HG03039 (cell line): ENCODE measurements at regions not wholly inside any gene's neighbourhood (a gene's known extent, or its start where the extent isn't known, plus 50 kb on each side); places are given as distances from the start of the nearest gene placed in this dataset.

ENCODE experiments used
- ATAC-seq: cut with Tn5 transposase; IDR thresholded peaks from one replicate; pipeline ENCODE4 v1.9.1; 2021; ENCODE audit warnings: mild to moderate bottlenecking, moderate library complexity; ENCODE audit not compliant: unreplicated experiment

DNA sequence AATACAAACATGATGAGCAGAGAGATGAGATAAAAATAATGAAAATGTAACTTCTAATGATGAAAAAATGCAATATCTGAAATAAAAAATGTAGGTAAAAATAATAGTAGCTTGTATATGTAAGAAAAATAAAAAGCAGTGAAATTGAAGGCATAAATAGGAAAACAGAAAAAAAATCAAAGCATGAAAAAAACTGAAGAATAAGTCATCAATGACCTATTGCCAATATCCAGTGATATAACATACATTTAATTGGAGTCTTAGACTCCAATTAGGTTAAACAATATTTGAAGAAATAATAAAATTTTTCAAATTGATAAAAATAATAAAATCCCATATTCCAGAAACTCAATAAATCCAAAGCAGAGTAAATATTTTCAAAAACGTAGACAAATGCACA lies 114.0 kb upstream of the HDGFL1 start:
- no peak for ATAC-seq

DNA sequence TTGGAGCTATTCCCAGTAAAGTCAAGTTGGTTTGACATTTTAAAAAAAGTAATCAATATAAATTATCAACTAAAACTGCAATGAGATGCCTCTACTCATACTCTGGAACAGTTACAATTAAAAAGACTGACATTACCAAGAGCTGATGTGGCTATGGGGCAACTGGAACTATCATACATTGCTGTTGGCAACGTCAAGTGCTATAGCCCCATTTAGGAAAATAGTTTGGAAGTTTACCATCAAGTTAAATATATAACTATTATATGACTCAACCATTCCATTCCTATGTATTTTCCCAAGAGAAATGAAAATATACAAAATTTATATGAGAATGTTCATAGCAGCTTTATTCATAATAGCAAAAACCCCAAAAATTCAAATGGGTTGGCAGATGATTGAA lies 111.4 kb upstream of the HDGFL1 start:
- no peak for ATAC-seq

DNA sequence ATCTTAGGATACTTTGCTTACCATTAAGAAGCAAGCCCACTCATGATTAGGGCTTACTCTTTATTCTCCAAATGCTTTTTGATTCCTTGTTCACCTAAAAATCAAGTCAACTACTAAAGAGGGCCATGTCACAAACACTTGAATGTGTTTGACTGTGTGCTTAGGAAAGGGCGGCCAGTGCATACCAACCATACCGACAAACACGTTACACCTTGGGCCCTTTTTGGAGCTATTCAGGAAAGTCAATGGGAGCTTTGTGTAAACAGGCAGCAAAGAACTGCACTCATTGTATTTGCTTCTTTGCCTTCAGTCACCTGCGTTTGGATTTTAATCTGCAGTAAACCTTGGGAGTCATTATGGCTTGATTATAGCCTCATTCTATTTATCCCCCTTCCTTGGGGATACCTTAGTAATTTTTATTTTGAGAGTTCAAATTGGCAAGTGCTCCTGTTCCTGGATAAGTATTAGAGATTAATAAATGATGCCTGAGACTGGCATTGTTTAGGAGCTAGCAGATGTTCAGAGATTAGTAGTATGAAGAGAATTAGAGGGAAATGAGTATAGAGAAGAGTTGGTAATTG lies 102.6 kb upstream of the HDGFL1 start:
- no peak for ATAC-seq

DNA sequence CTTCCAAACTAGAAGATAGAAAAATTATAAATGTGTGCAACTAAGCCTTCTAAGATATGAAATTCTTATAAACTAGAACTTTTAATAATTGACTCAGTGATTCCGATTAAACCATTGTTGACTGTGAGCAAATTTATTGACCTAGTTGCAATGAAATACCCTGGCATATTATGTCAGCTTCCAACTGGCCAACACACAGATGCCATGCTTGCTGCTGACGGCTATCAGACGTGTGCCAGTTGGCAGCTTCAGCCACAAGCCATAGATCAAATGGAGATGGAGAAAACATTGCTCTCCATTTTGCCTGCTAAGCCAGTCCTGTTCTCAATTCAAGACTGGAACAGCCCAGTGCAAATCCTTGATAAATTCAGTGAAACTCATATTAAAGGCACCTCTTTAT lies 101.7 kb upstream of the HDGFL1 start:
- no peak for ATAC-seq

DNA sequence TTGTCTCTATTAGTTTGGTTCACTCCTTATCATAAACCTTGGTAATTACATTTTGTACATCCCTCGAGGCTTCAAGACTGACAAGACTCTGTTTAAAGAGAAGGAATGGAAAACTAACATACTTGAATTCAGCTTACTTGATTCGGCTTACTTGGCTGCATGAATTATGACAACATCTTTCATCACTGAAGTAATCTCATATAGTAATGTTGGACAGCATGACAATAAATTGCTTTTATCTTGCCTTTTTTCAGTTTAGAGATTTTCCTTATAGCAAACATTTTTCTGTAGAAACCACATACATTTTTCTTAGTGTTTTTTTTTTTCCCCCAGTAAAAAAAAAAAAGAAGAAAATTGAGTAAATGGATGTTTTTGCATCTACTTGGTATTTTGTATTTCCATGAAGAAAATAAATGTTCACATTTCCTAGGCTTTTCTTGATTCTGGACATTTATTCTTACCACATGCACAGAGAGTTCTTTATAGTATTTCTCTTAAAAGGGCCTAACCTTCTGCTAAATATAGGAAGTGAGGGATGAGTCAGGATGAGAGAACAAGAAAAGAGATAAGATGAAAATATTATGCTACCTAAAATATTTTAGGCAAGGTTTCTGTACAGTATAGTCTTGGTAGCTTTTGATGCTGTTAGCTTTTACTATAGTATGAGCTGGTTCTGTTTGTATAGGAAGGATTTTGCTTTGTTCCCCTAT lies 101.0 kb upstream of the HDGFL1 start:
- no peak for ATAC-seq

DNA sequence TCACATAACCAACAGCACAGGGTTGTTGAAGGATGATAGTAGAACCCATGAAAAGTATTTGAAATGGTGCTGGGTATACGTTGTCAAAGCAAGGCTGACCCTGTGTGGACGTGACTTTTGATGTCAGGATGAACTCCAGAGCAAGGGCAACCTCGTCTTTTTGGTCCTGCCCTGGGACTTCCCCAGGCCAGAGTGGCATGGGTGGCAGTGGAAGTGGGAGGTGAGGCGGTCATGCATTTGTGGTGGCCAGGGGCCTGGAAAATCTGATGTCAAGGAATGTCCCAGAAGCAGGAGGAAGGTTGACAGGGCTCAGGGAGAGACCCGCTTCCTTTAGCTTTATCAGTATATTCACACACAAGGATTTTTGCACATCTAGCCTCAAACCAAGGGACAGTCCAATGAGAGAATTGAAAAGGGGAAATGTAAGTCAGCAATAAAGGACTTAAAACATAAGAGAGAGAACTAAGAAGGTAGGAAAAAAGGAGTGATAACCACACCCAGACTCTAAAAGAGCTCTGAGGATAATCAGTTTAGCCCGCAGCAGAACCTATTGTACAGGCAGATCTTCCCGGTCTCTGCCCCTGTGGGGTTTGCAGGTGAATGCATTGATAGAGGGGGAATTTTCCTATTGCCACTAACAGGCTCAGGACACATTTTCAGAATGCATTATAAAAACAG lies 98.8 kb upstream of the HDGFL1 start:
- ATAC-seq = no peak

DNA sequence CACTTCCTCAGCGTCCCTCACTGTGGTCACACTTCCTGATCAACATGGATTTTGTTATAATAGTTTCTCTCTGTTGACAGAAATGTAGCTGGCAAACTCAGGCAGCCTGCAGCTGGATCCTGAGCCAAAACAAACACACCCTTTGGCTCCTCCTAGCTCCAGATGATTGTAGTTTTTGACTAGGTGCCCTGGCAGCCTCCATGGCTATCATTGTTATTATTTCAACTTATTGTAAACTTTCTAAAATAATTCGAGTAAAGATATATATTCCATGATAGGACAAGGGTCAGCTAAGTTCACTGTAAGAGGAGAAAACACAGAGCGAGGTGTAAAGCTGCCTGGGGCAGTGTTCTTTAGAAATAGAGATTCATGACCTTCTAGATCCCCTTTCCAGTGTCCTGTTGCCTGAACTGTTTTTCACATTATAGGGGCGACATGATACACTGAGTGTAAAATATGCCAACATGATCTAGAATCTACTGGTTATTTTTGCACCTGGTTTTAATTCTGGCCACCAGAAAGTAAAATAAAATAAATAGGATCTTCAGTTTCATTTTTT lies 98.2 kb upstream of the HDGFL1 start:
- no peak for ATAC-seq

DNA sequence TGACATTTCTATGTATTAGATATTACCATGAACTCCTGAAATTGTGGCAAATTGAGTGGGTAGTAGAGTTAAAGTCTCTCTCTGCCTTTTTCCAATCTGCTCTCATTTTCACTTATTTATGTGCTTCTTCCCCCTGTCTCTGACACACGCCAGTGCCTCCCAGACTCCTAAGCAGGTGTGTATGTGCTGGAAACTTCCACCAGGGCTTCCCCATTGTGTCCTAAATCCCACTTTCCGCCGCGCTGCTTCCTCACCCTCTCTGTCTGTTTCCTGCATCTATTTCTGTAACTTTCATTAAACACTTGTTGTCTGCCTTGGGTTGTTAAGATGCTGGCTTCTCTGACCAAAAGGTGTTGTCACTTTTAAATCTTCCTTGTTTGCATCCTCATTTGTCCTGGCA lies 97.6 kb upstream of the HDGFL1 start:
- no peak for ATAC-seq

DNA sequence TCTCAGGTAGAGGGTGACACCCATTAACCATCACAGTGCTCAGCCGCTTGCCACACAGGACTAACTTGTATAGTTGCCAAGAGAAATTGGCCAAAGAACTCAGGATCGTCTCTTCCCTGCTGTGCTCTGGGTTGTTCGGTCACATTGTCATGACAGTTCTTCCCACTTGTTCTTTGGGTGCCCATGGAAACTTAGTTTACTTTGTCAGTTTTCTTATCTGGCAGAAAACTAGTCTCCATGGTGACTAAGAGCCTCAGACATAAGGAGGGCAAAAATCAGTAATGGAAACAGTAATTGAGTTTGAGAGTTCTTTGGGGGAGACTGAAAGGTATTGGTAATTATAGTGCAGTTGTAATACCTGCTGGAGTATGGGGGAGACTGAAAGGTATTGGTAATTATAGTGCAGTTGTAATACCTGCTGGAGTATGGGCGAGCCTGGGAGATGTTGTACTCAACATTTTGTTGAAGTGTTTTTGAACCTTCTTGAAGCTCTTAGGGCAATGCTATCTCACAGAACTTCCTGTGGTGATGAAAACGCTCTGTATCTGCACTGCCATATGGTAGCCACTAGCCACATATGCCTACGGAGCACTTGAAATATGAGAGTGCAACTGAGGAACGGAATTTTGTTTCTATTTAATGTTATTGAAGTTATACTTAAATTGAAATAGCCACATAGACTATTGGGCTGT lies 95.2 kb upstream of the HDGFL1 start:
- ATAC-seq = no peak

DNA sequence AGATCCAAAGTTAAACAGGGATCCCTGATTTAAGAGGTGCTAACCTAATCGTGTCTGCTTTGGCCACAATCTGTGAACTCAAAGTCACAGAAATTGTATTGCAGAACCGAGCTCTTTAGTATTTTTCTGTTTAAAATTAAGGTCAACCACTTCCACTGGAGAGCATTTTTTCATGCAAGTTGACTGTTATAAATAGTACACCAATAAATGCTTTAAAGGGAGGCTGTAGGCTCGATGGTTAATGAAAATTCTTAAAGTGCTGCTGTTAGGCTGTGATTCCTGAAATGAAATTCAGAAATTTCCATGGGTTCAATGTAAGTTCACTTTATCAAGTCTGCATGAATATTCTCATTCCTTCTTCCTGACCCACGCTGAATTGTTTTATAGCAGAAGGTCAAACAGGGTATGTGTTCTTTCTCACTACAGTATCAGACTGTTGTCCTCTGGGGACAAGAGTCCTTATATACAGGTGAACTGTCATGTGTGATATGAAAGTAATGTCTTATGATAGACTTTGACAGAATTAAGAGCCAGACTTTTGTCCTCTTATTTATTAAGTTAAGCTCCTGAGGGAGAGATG lies 92.5 kb upstream of the HDGFL1 start:
- ATAC-seq = no peak

DNA sequence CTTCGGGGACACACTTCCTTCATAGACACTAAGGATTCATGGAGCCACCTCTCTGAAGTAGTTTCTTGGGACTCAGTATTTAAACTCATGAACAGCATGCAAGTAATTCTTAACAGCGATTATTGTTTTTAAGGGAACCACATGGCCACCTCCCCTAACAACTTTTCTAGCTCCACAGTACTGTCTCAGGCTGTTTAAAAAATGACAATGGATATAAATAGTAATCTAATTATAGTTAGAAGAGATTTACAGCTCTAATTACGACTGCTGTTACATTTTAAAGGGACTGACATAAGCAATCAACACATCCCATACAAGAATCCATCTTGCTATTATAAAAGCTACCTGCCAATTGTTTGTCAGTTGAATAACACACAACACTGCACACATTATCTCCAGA lies 72.1 kb upstream of the HDGFL1 start:
- no peak for ATAC-seq

DNA sequence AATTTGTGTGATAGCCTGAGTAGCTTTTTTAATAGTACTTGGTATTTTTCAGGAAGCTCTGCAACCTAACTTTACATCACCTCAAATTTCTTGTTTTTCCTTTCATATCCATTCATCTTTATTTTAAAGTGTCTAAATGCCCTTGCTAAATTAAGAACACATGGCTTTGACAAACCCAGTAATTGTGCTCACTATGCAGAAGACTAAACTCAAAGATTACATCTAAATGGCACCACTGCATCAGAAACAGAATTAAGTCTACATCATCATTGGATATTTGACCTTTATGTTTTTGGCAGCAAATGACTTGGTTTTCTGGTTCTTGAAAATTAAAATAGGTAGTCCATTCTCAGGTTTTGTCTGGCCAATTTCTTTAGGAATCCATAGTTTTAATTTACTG lies 69.6 kb upstream of the HDGFL1 start:
- no peak for ATAC-seq

DNA sequence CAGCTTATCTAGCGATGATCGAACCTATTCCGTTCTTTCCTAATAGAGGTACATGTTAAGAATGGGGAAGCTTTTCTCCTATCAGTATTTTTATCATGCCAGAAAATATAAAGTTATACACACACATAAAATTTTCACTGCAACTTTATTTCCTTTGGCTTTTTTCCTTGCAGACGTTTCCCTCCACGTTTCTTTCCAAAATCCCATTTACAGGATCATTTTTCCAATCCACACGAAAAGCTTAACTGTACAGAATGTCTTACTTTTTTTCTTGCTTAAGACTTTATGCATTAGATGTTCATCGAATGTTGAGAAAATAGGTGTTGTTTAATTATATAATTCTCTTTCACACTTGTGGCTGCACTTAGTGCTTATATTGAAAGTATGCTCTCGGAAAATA lies 62.9 kb upstream of the HDGFL1 start:
- no peak for ATAC-seq

DNA sequence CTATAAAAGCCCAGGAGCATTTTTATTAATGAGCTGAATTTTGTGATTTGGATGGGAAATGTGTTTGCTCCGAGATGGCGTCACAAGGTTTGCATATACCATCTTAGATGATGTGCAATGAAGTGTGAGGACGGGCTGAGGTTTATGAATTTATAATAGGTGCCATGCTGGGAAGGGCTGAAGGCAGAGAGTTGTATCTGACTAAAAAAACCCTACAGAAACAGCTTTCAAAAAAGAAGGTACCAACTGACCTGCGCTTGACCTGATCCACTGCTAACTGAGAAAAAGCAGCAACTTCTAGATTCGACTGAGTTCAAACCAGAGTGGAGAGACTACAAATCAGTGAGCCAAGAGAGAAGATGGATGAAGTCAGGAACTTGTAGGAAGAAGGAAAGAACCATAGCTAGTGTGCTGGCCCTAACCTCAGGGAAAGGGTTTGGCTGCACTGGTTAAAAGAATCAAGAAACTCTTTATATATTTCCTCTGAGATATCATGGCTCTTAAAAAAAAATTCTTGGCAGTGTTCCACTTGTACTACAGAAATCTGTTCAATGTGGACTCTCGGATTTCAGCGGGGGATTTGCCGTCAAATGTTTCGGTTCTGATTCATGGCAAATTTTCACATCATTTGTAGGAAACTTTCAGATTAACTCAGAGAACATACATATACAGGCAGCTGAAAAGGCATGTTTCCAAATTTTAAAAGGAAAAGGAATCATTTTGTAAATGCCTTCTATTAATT lies 56.5 kb upstream of the HDGFL1 start:
- ATAC-seq = no peak

DNA sequence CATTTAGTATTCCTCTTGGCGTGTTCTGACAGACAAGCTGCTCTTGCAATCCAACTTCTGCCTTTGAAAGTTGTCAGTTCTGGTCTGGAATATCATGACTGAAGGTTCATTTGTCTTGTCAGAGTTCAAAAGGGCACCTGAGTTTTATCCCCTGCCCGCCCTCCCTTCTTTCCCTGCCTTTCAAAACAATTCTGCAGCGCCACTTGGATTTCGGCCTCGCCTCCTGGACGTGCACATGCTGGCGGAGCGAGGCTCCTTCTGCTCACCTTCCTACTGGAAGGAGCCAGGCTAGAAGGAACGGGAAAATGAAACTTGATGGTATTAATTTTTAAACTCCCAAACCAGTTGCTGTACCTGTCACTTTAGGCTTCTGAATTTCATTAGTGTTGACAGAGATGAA lies 55.7 kb upstream of the HDGFL1 start:
- no peak for ATAC-seq

DNA sequence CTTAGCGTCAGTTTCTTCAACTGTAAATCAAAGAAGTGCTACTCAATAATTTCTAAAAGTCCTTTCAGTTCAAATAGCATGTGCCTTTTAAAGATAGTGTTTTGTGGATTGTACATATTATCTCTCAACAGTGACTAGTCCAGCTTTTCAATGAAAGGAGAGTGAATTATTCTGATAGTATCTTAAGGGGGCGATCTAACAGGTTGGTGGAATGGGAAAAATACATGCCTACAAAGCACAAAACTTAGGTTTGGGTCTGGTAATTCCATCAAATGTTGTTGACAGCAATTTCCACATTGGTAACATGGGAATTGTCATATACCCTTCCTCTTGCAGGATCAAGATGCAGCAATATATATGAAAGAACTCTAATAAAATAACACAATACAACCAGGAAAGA lies 50.1 kb upstream of the HDGFL1 start:
- no peak for ATAC-seq
